SK-N-SH treated with all-trans-retinoic acid at 6 μM for 48 hours (cell line): ENCODE measurements at regions not wholly inside any gene's neighbourhood (a gene's known extent, or its start where the extent isn't known, plus 50 kb on each side); places are given as distances from the start of the nearest gene placed in this dataset.

Source experiments
- CREB5 ChIP-seq: fragments of 250-450 bp; sonication (Bioruptor Pico); IDR thresholded peaks from 2 replicates; pipeline ENCODE4 v1.5.1; 2020; ENCODE audit warnings: low read depth, mild to moderate bottlenecking, moderate library complexity
- CSDC2 ChIP-seq: fragments of 250-450 bp; sonication (Bioruptor Pico); IDR thresholded peaks from 2 replicates; pipeline ENCODE4 v1.5.0; 2020; ENCODE audit warnings: mild to moderate bottlenecking, moderate library complexity
- GLIS3 ChIP-seq: fragments of 250-450 bp; sonication (Bioruptor Pico); IDR thresholded peaks from 2 replicates; pipeline ENCODE4 v1.5.0; 2020; ENCODE audit warnings: mild to moderate bottlenecking, moderate library complexity
- OSR1 ChIP-seq: fragments of 250-450 bp; sonication (Bioruptor Pico); IDR thresholded peaks from 2 replicates; pipeline ENCODE4 v1.8.0; 2022; ENCODE audit warnings: moderate library complexity, mild to moderate bottlenecking, inconsistent platforms
- PATZ1 ChIP-seq: fragments of 250-450 bp; sonication (Bioruptor Pico); IDR thresholded peaks from 2 replicates; pipeline ENCODE4 v1.8.0; 2020; ENCODE audit warnings: mild to moderate bottlenecking, moderate library complexity, borderline replicate concordance
- POU6F1 ChIP-seq: fragments of 250-450 bp; sonication (Bioruptor Pico); IDR thresholded peaks from 2 replicates; pipeline ENCODE4 v1.8.0; 2021; ENCODE audit warnings: low read depth, mild to moderate bottlenecking, moderate library complexity, borderline replicate concordance
- PPARA ChIP-seq: fragments of 250-450 bp; sonication (Bioruptor Pico); IDR thresholded peaks from 2 replicates; pipeline ENCODE4 v1.5.0; 2020; ENCODE audit warnings: mild to moderate bottlenecking, borderline replicate concordance
- RARB ChIP-seq: fragments of 250-450 bp; sonication (Bioruptor Pico); IDR thresholded peaks from 2 replicates; pipeline ENCODE4 v1.8.0; 2021; ENCODE audit warnings: mild to moderate bottlenecking, moderate library complexity
- TOX ChIP-seq: fragments of 250-450 bp; sonication (Bioruptor Pico); IDR thresholded peaks from 2 replicates; pipeline ENCODE4 v1.8.0; 2021; ENCODE audit warnings: mild to moderate bottlenecking, moderate library complexity, borderline replicate concordance
- TSHZ2 ChIP-seq: fragments of 250-450 bp; sonication (Bioruptor Pico); IDR thresholded peaks from 2 replicates; pipeline ENCODE4 v1.5.0; 2020; ENCODE audit warnings: mild to moderate bottlenecking, moderate library complexity
- ZNF565 ChIP-seq: fragments of 450-650 bp; formaldehyde crosslinking; conservative IDR thresholded peaks from 2 replicates; pipeline ENCODE4 v1.5.0; 2020; ENCODE audit warnings: low read depth, mild to moderate bottlenecking, moderate library complexity

- TF ChIP-seq POU6F1 (CRISPR knock-in tag) (no peak), RARB (CRISPR knock-in tag) (no peak), OSR1 (CRISPR knock-in tag) (no peak), PPARA (no peak), TOX (CRISPR knock-in tag) (no peak), CREB5 (CRISPR knock-in tag) (no peak), TSHZ2 (CRISPR knock-in tag) (no peak), PATZ1 (CRISPR knock-in tag) (no peak), GLIS3 (CRISPR knock-in tag) (no peak), CSDC2 (CRISPR knock-in tag) (no peak), ZNF565 (CRISPR knock-in tag) (no peak)
These were observed 247.8 kb downstream of the OTUD1 start for GRCh38 chr10:23686722-23687121.
